Mesenchymal stem cell (in vitro differentiated cells and primary cell): ENCODE measurements at regions not wholly inside any gene's neighbourhood (a gene's known extent, or its start where the extent isn't known, plus 50 kb on each side); places are given as distances from the start of the nearest gene placed in this dataset.

Experiments used
- DNase-seq: peaks from one replicate; pipeline ENCODE4 v3.0.0-alpha.2; 2013
- H2AFZ ChIP-seq: one replicate; pipeline ENCODE4 v1.6.1; 2013; ENCODE audit warnings: low read depth, mild to moderate bottlenecking, control low read depth, inconsistent platforms, low read length, moderate library complexity
- H2AK5ac ChIP-seq: 2 replicates; pipeline ENCODE4 v1.6.1; 2013; ENCODE audit warnings: low read length, moderate library complexity, mild to moderate bottlenecking, inconsistent platforms; ENCODE audit not compliant: severe bottlenecking
- H2BK120ac ChIP-seq: one replicate; pipeline ENCODE4 v1.6.1; 2013; ENCODE audit warnings: low read depth, mild to moderate bottlenecking, inconsistent platforms, low read length, moderate library complexity
- H2BK12ac ChIP-seq, 2 experiments: one replicate each; pipeline ENCODE4 v1.6.1; 2013; ENCODE audit warnings: inconsistent platforms in 2 of 2, low read length in 2 of 2, mild to moderate bottlenecking in 2 of 2, moderate library complexity in 2 of 2, control low read depth in 1 of 2
- H2BK15ac ChIP-seq: one replicate; pipeline ENCODE4 v1.6.1; 2013; ENCODE audit warnings: mild to moderate bottlenecking, low read depth, inconsistent platforms; ENCODE audit not compliant: poor library complexity, severe bottlenecking
- H2BK5ac ChIP-seq: 2 replicates; pipeline ENCODE4 v1.6.1; 2013; ENCODE audit warnings: low read depth, mild to moderate bottlenecking, low read length, control low read depth, inconsistent platforms; ENCODE audit not compliant: poor library complexity, severe bottlenecking
- H3K14ac ChIP-seq, 2 experiments: one replicate each; pipeline ENCODE4 v1.6.1; 2013; ENCODE audit warnings: inconsistent platforms in 2 of 2, low read length in 2 of 2, control low read depth in 1 of 2, mild to moderate bottlenecking in 1 of 2, moderate library complexity in 1 of 2
- H3K18ac ChIP-seq, 2 experiments: one replicate each; pipeline ENCODE4 v1.6.1; 2013; ENCODE audit warnings: inconsistent platforms in 2 of 2, low read length in 2 of 2, control low read depth in 1 of 2, low read depth in 1 of 2, mild to moderate bottlenecking in 1 of 2
- H3K23ac ChIP-seq, 2 experiments: one replicate each; pipeline ENCODE4 v1.6.1; 2013; ENCODE audit warnings: inconsistent platforms in 2 of 2, low read length in 2 of 2, mild to moderate bottlenecking in 2 of 2, moderate library complexity in 2 of 2, control low read depth in 1 of 2
- H3K27ac ChIP-seq: 2 replicates; pipeline ENCODE4 v1.5.1; 2013; ENCODE audit warnings: mild to moderate bottlenecking, moderate library complexity, low read length, control low read depth, inconsistent platforms; ENCODE audit not compliant: poor library complexity, severe bottlenecking
- H3K27me3 ChIP-seq, 2 experiments: 2 replicates each; pipeline versions ENCODE4 v1.6.1 to v1.7.0; 2013; ENCODE audit warnings: low read length in 2 of 2, mild to moderate bottlenecking in 2 of 2, moderate library complexity in 2 of 2, control low read depth in 1 of 2, inconsistent platforms in 1 of 2; ENCODE audit not compliant: control insufficient read depth in 1 of 2, insufficient read depth in 1 of 2
- H3K36me3 ChIP-seq, 2 experiments: 2 replicates each; pipeline versions ENCODE4 v1.6.1 to v1.7.0; 2013; ENCODE audit warnings: low read length in 2 of 2, control low read depth in 1 of 2, inconsistent platforms in 1 of 2, low read depth in 1 of 2, mild to moderate bottlenecking in 1 of 2; ENCODE audit not compliant: insufficient read depth in 2 of 2, control insufficient read depth in 1 of 2
- H3K4ac ChIP-seq, 2 experiments: one replicate each; pipeline ENCODE4 v1.6.1; 2013; ENCODE audit warnings: inconsistent platforms in 2 of 2, low read length in 2 of 2, mild to moderate bottlenecking in 2 of 2, moderate library complexity in 2 of 2, control low read depth in 1 of 2, low read depth in 1 of 2
- H3K4me1 ChIP-seq: 2 replicates; pipeline ENCODE4 v1.6.1; 2013; ENCODE audit warnings: low read depth, low read length, control low read depth; ENCODE audit not compliant: control insufficient read depth, insufficient read depth
- H3K4me2 ChIP-seq: 2 replicates; pipeline ENCODE4 v1.6.1; 2013; ENCODE audit warnings: low read length, mild to moderate bottlenecking, inconsistent platforms; ENCODE audit not compliant: poor library complexity, severe bottlenecking
- H3K4me3 ChIP-seq, 2 experiments: 2 replicates each; pipeline versions ENCODE4 v1.5.1 to v1.7.0; 2013; ENCODE audit warnings: low read length in 2 of 2, mild to moderate bottlenecking in 2 of 2, control low read depth in 1 of 2, low read depth in 1 of 2; ENCODE audit not compliant: insufficient read depth in 1 of 2
- H3K79me1 ChIP-seq: replicated peaks from 2 replicates; pipeline ENCODE4 v1.6.1; 2013; ENCODE audit warnings: mild to moderate bottlenecking, control low read depth, low read length, inconsistent platforms; ENCODE audit not compliant: poor library complexity, severe bottlenecking
- H3K9ac ChIP-seq: 2 replicates; pipeline ENCODE4 v1.7.0; 2013; ENCODE audit warnings: mild to moderate bottlenecking, low read length, moderate library complexity
- H3K9me3 ChIP-seq: 2 replicates; pipeline ENCODE4 v1.7.0; 2013; ENCODE audit warnings: mild to moderate bottlenecking, low read length; ENCODE audit not compliant: control insufficient read depth
- H4K8ac ChIP-seq: one replicate; pipeline ENCODE4 v1.6.1; 2013; ENCODE audit warnings: inconsistent platforms, mild to moderate bottlenecking, low read length, moderate library complexity
- H4K91ac ChIP-seq: one replicate; pipeline ENCODE4 v1.6.1; 2013; ENCODE audit warnings: mild to moderate bottlenecking, low read length, inconsistent platforms
- WGBS: methylation state at CpG from one replicate; pipeline ENCODE4 v1.1.7; 2013; ENCODE audit warnings: mixed read lengths; 5-methylcytosine and 5-hydroxymethylcytosine counted together

GRCh38 chr2:76563730-76564129 is 853.0 kb upstream of the GCFC2 start:
- H3K9ac ChIP-seq = no peak overlapping the region
- H3K9me3 ChIP-seq = no peaks in the 10 kb centered on the region
- H3K27me3 ChIP-seq = no peaks in the 10 kb centered on the region
- no peak overlapping the region for H2BK15ac ChIP-seq
- H2AK5ac ChIP-seq = no peak overlapping the region
- peak overlapping the region; percentile 49 for H4K8ac ChIP-seq
- 94% methylated on average over 8 of the region's 9 CpGs for WGBS
- no peak overlapping the region for H2BK120ac ChIP-seq
- H3K27ac ChIP-seq = no peak overlapping the region
- H2AFZ ChIP-seq = no peak overlapping the region
- H4K91ac ChIP-seq = no peak overlapping the region
- H3K4me1 ChIP-seq = no peaks in the 10 kb centered on the region
- H3K4me3 ChIP-seq = no peak overlapping the region
- no peak overlapping the region for H3K23ac ChIP-seq
- H3K36me3 ChIP-seq = no peaks in the 10 kb centered on the region
- H3K4me2 ChIP-seq = no peak overlapping the region
- H3K18ac ChIP-seq = no peak overlapping the region
- no peak overlapping the region for H2BK12ac ChIP-seq
- H2BK5ac ChIP-seq = no peak overlapping the region
- no peak for DNase-seq
- H3K79me1 ChIP-seq = no peaks in the 10 kb centered on the region
- H3K14ac ChIP-seq = no peak overlapping the region
- H3K4ac ChIP-seq = no peak overlapping the region

- H3K9ac ChIP-seq = no peak overlapping the region
- H2AFZ ChIP-seq = no peak overlapping the region
- no peaks in the 10 kb centered on the region for H3K4me1 ChIP-seq
- DNase-seq = no peak
- H2BK15ac ChIP-seq = no peak overlapping the region
- H2BK12ac ChIP-seq = no peak overlapping the region
- no peak overlapping the region for H3K14ac ChIP-seq
- no peak overlapping the region for H3K4ac ChIP-seq
- H3K23ac ChIP-seq = no peak overlapping the region
- no peak overlapping the region for H3K4me3 ChIP-seq
- H2BK120ac ChIP-seq = no peak overlapping the region
- no peaks in the 10 kb centered on the region for H3K79me1 ChIP-seq
- H2BK5ac ChIP-seq = no peak overlapping the region
- H2AK5ac ChIP-seq = no peak overlapping the region
- no peaks in the 10 kb centered on the region for H3K27me3 ChIP-seq
- no peaks in the 10 kb centered on the region for H3K9me3 ChIP-seq
- no peak overlapping the region for H3K4me2 ChIP-seq
- no peak overlapping the region for H3K18ac ChIP-seq
- no peak overlapping the region for H4K91ac ChIP-seq
- H3K36me3 ChIP-seq = no peaks in the 10 kb centered on the region
- H4K8ac ChIP-seq = no peak overlapping the region
- no peak overlapping the region for H3K27ac ChIP-seq
These were observed 847.4 kb upstream of the GCFC2 start for GRCh38 chr2:76558157-76558556.

- H3K4me1 ChIP-seq = no peaks in the 10 kb centered on the region
- no peaks in the 10 kb centered on the region for H3K79me1 ChIP-seq
- H3K4me2 ChIP-seq = no peak overlapping the region
- no peak overlapping the region for H3K4me3 ChIP-seq
- no peak overlapping the region for H2AFZ ChIP-seq
- H4K8ac ChIP-seq = no peak overlapping the region
- H2BK5ac ChIP-seq = no peak overlapping the region
- H4K91ac ChIP-seq = no peak overlapping the region
- no peaks in the 10 kb centered on the region for H3K36me3 ChIP-seq
- WGBS = 90% methylated on average over 2 of the region's 2 CpGs
- H3K4ac ChIP-seq = no peak overlapping the region
- DNase-seq = no peak
- H3K14ac ChIP-seq = no peak overlapping the region
- no peak overlapping the region for H3K18ac ChIP-seq
- H2BK12ac ChIP-seq = no peak overlapping the region
- no peaks in the 10 kb centered on the region for H3K27me3 ChIP-seq
- H2BK120ac ChIP-seq = no peak overlapping the region
- no peak overlapping the region for H3K27ac ChIP-seq
- H3K9ac ChIP-seq = no peak overlapping the region
- H3K23ac ChIP-seq = no peak overlapping the region
- H2BK15ac ChIP-seq = no peak overlapping the region
- no peaks in the 10 kb centered on the region for H3K9me3 ChIP-seq
- no peak overlapping the region for H2AK5ac ChIP-seq
These were observed 845.3 kb upstream of the GCFC2 start for GRCh38 chr2:76556018-76556417.

- H4K8ac ChIP-seq = no peak overlapping the region
- no peak overlapping the region for H4K91ac ChIP-seq
- no peak overlapping the region for H3K4ac ChIP-seq
- no peaks in the 10 kb centered on the region for H3K79me1 ChIP-seq
- DNase-seq = no peak
- H3K4me2 ChIP-seq = no peak overlapping the region
- no peaks in the 10 kb centered on the region for H3K9me3 ChIP-seq
- H3K14ac ChIP-seq = no peak overlapping the region
- H2BK120ac ChIP-seq = no peak overlapping the region
- no peak overlapping the region for H2BK15ac ChIP-seq
- no CpG with 5 or more reads among the region's 1 CpG for WGBS
- no peak overlapping the region for H3K4me3 ChIP-seq
- no peak overlapping the region for H2BK5ac ChIP-seq
- H3K18ac ChIP-seq = no peak overlapping the region
- H2BK12ac ChIP-seq = no peak overlapping the region
- no peak overlapping the region for H3K9ac ChIP-seq
- no peak overlapping the region for H3K23ac ChIP-seq
- H3K27ac ChIP-seq = no peak overlapping the region
- H3K4me1 ChIP-seq = no peaks in the 10 kb centered on the region
- no peak overlapping the region for H2AFZ ChIP-seq
- H3K27me3 ChIP-seq = no peaks in the 10 kb centered on the region
- no peak overlapping the region for H2AK5ac ChIP-seq
- no peaks in the 10 kb centered on the region for H3K36me3 ChIP-seq
These were observed 835.5 kb upstream of the GCFC2 start for GRCh38 chr2:76546207-76546606.
